ENCODE measurements at regions not wholly inside any gene's neighbourhood (a gene's known extent, or its start where the extent isn't known, plus 50 kb on each side); places are given as distances from the start of the nearest gene placed in this dataset.

- TF ChIP-seq CTCF (IDR thresholded peaks at IDR 0.05; ENCODE audit: low read depth, low read length): no peak
- no peak for TF ChIP-seq EZH2phosphoT487 (IDR thresholded peaks at IDR 0.05; ENCODE audit: low read depth)
Observed at GRCh38 chr17:34169496-34169895, 85.6 kb upstream of the CCL2 start.

All from OCI-LY3 (cell line).